AG04450 (cell line): ENCODE measurements at regions not wholly inside any gene's neighbourhood (a gene's known extent, or its start where the extent isn't known, plus 50 kb on each side); places are given as distances from the start of the nearest gene placed in this dataset.

Experiments
- CTCF ChIA-PET: fragments of 300-600, 350-600 bp; formaldehyde crosslinking; extraction: SDS; loops from one replicate; lab custom pipeline; 2022; ENCODE audit warnings: antibody characterized with exemption, inconsistent platforms; lab: Charles Lee
- POLR2A ChIA-PET: fragments of 350-600 bp; formaldehyde crosslinking; extraction: SDS; loops from one replicate; lab custom pipeline; 2021; ENCODE audit warnings: antibody characterized with exemption, inconsistent platforms; lab: Yijun Ruan, JAX
- DNase-seq: peaks from one replicate; pipeline ENCODE4 v3.0.0-alpha.2; 2011; ENCODE audit warnings: low read depth, low spot score
- H3K27ac ChIP-seq: one replicate; pipeline ENCODE4 v1.5.1; 2012; ENCODE audit warnings: low read depth, low read length, control low read depth
- H3K27me3 ChIP-seq: one replicate; pipeline ENCODE4 v1.6.0; 2012; ENCODE audit warnings: low read length; ENCODE audit not compliant: control insufficient read depth, insufficient read depth
- H3K4me3 ChIP-seq: 2 replicates; pipeline ENCODE4 v1.5.1; 2011; ENCODE audit warnings: mild to moderate bottlenecking, low read depth, low read length, control low read depth
- H3K9me3 ChIP-seq: 2 replicates; pipeline ENCODE4 v1.5.1; 2012; ENCODE audit warnings: low read length; ENCODE audit not compliant: control insufficient read depth, insufficient read depth
- CTCF ChIP-seq: IDR thresholded peaks from 2 replicates; pipeline ENCODE4 v1.5.1; 2011; ENCODE audit warnings: low read depth, low read length, control low read depth, inconsistent platforms

- no peak overlapping the region for H3K4me3 ChIP-seq
- TF ChIP-seq CTCF: no peak
- H3K27me3 ChIP-seq: no peaks in the 10 kb centered on the region
- CTCF ChIA-PET: interaction anchor here (1.2 to 2.4 kb wide), 3 partner anchors 8 to 384 kb away, joined by 5 to 9 read pairs (median 5); no protein-coding TSS in a partner anchor
- no peak overlapping the region for H3K27ac ChIP-seq
- no peaks in the 10 kb centered on the region for H3K9me3 ChIP-seq
- POLR2A ChIA-PET: no interaction called here
- no peak for DNase-seq
Measured at GRCh38 chr6:130314271-130314670, 51.5 kb upstream of the TMEM200A start.

GRCh38 chr6:130313206-130313605, 52.6 kb upstream of the TMEM200A start:
- peak; percentile 14; the same call in 1 of the 2 replicates for TF ChIP-seq CTCF
- ChIA-PET POLR2A (no interaction called here), CTCF (interaction anchor here (1.2 to 2.4 kb wide), 4 partner anchors 9 to 385 kb away, joined by 4 to 9 read pairs (median 5); no protein-coding TSS in a partner anchor)
- Histone ChIP-seq H3K27me3 (no peaks in the 10 kb centered on the region), H3K9me3 (no peaks in the 10 kb centered on the region), H3K27ac (no peak overlapping the region), H3K4me3 (no peak overlapping the region)
- DNase-seq: no peak

GRCh38 chr6:130309028-130309427, 56.8 kb upstream of the TMEM200A start:
- H3K27me3 ChIP-seq: no peaks in the 10 kb centered on the region
- H3K27ac ChIP-seq: no peak overlapping the region
- no peaks in the 10 kb centered on the region for H3K9me3 ChIP-seq
- no peak overlapping the region for H3K4me3 ChIP-seq
- DNase-seq: no peak
- ChIA-PET CTCF (interaction anchor here (3.0 to 6.2 kb wide), 2 partner anchors 16 to 389 kb away, joined by 13 to 39 read pairs; no protein-coding TSS in a partner anchor), POLR2A (no interaction called here)
- no peak for TF ChIP-seq CTCF

GRCh38 chr6:130307752-130308361, 58.0 kb upstream of the TMEM200A start:
- no peak for TF ChIP-seq CTCF
- ChIA-PET POLR2A (interaction anchor here (0.6 to 0.9 kb wide), 3 partner anchors 18 to 1270 kb away, joined by 3 to 7 read pairs (median 4); no protein-coding TSS in a partner anchor), CTCF (interaction anchor here (0.5 to 6.2 kb wide), 6 partner anchors 15 to 757 kb away, joined by 3 to 39 read pairs (median 3); partner anchors contain the start of gene TMEM200A)
- H3K4me3 ChIP-seq: no peak overlapping the region
- H3K27me3 ChIP-seq: no peaks in the 10 kb centered on the region
- no peak overlapping the region for H3K27ac ChIP-seq
- peak; percentile 69 for DNase-seq
- H3K9me3 ChIP-seq: no peaks in the 10 kb centered on the region

GRCh38 chr6:130306377-130306776, 59.4 kb upstream of the TMEM200A start:
- no peak for DNase-seq
- H3K27me3 ChIP-seq: no peaks in the 10 kb centered on the region
- no peaks in the 10 kb centered on the region for H3K9me3 ChIP-seq
- no peak overlapping the region for H3K4me3 ChIP-seq
- no peak for TF ChIP-seq CTCF
- POLR2A ChIA-PET: no interaction called here
- CTCF ChIA-PET: interaction anchor here (1.2 to 6.2 kb wide), 2 partner anchors 13 to 259 kb away, joined by 3 to 39 read pairs; no protein-coding TSS in a partner anchor
- no peak overlapping the region for H3K27ac ChIP-seq
